ENCODE measurements at regions not wholly inside any gene's neighbourhood (a gene's known extent, or its start where the extent isn't known, plus 50 kb on each side); places are given as distances from the start of the nearest gene placed in this dataset.

DNA sequence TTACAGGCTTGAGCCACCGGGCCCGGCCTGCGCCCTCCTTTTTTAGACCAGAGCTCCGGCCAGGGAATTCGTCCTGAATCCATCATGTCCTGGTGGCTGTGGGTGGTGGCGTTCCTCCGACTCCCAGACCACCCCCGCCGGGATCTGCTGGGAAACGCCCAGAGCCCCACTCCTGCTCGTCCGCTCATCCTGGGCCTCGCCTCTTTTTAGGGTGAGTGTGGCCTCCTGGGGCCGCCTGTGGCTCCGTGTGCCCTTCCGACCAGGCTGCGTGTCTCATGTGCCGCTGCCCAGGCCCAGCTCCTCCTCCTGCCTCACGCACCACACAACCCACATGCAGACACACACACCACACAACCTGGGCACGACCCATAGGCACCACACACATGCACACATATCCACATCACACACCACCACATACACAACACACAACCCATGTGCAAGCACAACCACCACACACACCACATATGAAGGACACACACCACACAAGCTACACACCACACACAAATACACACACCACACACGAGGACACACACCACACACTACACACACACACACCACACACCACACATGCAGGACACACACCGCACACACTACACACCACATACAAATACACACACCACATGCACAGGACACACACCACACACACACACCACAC is 946.2 kb downstream of the BRD1 start:
- no peak for DNase-seq (ENCODE audit: low spot score)

DNA sequence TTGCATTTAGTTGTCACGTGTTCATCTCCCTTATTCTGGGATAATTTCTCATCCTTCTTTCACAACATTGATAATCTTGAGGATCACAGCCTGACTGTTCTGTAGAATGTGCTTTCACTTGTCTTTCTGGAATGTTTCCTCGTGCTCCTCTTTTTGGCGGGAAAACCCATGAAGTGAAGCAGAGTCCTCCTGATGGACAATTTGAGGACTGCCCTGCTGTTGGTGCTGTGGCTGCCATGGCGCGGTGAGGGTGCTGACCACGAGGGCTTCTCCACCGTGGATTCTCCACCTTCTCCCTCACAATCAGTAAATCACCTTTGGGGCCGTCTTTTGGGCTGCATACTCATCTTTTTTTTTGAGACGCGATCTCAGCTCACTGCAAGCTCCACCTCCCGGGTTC is 946.9 kb downstream of the BRD1 start:
- DNase-seq (ENCODE audit: low spot score), result no peak

DNA sequence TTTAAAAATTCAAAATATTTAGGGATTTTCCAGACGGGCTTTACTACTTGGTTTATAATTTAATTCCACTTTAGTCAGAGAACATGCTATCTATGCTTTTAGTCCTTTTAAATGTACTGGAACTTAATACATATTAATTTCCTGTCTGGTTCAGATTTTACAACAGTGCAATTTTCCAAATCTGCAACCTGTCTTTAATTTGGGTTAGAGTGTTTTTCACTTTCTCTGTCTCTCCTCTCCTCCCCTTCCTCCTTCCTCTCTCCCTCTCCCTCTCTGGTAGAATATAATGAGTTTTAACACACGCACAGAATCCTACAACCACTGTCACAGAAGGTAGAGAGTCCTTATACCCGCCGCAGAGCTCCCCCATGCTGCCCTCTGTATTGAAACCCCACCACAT is 950.7 kb downstream of the BRD1 start:
- no peak for DNase-seq (ENCODE audit: low spot score)

DNA sequence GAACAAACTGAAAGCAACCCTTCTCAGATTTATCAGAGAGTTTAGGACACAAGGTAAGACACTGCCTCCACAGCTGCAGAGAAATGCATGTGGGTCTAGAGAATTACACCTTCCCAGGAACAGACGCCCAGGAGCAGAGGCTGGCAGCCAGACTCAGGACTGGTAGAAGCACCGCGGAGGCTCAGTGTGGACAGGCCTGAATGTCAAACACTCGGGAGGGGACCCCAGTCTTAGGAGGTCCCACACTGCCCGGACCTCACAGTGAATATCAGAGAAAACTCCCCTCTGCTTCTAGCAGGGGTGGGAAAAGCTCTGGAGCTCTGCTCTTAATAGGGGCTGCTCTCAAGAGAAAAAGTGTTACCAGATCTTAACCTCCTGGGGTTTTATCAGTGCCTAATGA is 952.7 kb downstream of the BRD1 start:
- no peak for DNase-seq (ENCODE audit: low spot score)

DNA sequence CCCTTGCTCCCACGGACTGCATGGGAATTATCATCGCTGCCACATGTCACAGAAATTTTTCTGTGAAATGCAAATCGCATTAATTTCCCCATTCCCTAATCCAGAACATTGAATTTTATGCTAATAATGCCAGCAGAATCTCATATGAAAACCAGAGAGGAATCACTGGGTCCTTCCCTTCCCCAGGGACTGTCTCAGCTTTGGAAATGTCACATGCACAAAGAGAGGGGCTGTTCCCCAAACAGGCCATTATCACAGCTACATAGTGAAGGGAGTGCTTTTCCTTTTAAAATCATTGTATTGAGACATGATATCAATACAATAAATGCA is 954.5 kb downstream of the BRD1 start:
- no peak for DNase-seq (ENCODE audit: low spot score)

DNA sequence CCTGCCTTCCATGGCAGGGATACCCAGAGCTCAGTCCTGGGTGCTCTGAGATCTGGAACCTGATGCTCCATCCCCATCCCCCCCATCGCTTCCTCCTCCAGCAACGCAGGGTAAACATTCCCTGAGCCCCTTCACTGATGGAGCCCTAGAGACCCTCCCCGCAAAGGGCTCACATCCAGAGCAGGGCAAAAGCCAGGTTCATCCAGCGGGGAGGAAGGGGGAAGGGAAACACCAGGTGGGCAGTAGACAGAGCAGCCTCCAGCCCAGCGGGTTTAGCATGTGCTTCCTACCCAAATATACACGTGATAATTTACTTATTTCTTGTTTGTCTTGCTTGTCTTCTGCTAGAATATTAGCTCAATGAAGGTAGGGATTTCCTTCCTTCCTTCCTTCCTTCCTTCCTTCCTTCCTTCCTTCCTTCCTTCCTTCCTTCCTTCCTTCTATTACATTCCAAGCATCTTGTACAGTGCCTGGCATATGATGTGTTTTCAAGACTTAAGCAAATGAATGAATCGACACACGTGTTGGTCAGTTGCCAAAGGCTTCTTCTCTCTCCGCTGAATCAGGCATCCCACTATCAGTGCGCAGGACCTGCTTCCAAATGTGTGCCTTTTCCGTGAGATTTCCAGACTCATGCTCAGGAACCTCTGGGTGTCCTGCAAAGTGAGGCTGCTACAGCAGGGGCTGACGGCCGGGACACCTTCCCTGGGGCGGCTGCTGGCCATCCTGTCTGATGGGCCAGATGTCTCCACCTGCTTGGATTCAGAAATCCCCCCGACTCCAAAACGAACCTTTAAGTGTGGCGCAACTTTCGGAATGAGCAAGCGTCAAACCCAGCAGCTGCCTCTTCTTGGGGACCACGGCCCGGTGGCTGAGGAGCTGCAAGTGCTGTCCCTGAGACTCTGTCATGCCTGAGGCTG is 955.1 kb downstream of the BRD1 start:
- no peak for DNase-seq (ENCODE audit: low spot score)

DNA sequence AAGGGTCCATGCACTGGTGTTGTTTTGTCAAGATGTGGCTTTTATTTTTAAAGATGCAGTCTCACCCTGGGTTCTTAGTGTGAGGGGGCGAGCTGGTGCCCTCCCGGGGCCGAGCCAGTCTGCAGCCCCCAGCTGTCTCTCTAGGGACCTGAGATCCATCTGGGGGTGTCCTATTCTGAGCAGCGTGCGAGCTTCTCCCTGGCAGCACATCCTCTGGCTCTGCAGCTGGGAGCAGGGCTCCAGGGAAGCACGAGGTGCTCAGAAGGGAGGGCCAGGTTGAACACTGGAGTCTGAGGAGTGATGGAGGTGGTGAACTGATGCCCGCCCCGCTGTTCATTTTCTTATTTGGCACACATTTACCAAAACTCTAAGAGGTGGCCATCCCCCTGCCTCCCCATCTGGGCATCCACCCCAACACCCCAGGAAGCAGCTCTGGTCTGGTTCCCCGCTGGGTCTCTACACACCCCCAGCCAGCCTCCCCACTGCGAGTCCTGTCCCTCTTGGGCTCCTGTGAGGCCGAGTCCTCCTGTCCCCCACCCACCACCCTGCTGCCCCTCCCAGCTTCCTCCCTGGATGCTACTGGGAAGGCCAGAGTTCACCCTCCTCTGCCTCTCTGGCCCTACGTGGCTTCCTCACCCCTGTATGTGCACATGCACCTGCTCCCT is 956.4 kb downstream of the BRD1 start:
- no peak for DNase-seq (ENCODE audit: low spot score)

DNA sequence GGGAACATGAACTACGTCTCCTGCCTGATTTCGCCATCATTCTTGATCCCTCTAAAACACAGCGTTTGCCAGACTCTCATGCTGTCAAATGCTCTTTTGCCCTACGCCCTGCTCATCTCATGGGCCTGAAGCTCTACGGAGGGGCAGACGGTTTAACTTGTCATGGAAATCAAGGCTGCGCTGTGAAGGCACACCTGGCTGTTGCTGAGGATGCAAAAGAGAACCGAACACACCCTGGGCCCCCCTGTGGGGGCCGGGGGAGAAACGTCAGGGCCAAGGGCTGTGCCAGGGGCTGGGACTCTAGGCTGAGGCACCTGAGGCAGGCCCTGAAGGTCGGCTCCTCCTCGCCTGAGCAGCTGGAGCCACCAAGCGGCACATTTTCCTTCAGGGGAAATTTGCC is 957.2 kb downstream of the BRD1 start:
- DNase-seq (ENCODE audit: low spot score), result no peak

DNA sequence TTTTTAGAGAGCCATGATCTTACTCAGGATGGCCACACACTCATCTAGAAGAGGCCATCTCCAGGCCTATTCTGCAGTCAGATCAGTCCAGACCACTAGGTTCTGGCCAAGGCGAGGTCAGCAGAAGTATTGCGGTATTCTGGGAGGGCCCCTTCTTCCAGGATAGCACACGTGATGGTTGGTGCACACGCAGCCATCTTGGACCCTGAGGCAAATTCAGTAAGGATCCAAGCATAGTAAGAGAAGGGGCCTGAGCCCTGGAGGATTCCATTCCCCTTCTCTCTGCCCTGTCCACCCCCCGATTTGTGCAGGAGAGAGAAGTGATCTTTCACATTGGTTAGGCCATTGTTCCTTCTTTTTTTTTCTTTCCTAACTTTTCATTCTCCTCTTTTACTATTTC is 957.9 kb downstream of the BRD1 start:
- no peak for DNase-seq (ENCODE audit: low spot score)

DNA sequence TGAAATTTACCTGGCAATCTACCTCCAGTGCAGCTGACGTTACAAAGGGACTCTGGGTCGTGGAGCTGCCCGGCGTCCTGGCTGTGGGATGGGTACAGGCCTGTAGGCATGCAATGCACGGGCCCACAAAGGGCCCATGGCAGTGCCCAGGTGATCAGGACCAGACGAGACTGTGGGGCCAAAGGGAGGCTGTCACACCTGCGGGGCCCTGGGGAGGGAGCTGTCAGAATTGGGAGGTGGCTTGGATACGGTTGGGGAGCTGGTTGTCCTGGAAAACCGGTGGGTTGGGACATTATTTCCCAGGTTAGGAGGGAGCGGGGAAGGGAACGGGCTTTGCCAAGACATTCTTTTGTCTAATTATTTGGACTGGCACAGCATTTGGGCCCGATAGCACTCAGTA is 958.5 kb downstream of the BRD1 start:
- no peak for DNase-seq (ENCODE audit: low spot score)

DNA sequence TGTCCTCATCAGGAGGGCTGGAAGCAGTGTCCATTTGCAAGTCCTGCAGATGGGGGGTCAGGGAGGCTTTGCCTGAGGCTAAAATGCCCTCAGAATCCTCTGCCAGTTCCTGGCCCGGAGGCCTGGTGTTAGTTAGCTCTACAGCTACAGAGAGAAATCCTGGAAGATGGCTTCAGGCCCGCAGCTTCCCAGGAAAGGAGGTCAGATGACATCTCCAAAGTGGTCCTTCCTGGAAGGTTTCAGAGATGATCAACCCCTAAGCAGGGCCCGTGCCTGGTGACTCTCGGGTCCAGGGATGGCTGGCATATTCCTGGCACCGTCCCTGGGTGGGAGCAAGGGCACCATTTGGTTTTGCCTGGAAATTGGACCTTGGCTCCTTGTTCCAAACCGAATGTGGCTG is 959.1 kb downstream of the BRD1 start:
- no peak for DNase-seq (ENCODE audit: low spot score)

DNA sequence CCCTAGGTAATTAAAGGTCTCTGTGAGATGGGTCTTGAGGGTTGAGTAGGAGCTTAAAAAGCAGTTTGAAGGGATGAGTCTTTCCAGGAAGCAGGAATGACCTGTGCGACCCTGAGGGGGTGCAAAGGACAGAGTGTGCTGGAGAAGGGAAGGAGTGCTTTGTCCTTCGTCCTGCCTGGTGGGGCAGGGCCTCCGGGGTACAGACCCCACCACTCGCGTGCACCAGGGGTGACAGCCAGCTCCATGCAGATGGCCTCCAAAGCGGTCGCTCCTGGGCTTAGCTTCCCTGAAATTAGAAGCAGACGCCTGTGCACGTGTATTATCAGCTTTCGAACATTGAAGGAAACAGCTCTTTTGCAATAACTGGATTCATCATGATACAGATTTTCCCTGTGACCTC is 959.8 kb downstream of the BRD1 start:
- no peak for DNase-seq (ENCODE audit: low spot score)

DNA sequence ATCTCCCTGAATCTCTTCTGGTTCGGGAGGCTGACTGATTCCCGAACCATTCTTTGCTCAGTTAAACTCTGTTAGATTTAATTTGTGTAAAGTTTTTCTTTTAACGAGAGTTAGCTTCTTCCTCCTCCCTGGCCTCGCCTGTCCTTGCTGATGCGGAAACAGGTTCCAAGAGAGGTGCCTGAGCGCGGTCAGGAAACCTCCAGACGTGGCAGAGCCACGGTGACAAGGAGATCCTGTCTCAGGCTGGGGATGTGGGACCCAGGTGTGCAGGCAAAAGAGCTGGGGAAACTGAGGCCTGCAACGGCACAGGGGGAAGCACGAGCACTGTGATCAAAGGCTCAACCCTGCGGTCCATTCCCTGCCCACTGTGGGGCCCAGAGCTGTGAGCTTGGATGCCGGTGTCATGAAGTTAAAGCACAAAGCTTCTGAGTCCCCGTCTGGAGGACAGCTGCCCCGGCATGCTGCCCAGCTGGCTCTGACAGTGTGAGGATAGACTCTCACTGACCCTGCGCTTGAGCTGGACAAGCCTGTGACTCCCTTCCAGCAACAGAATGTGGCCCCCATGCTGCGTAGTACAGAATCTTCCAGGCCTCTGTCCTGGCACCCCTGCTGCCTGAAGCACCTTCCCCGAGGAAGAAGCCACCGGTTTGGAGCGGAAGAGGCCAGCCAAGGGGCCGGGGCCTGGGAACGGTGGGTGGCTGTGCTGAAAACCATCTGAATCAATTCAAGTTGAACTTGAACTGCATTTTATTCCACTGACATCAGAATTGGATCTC is 960.6 kb downstream of the BRD1 start:
- DNase-seq (ENCODE audit: low spot score), result no peak

DNA sequence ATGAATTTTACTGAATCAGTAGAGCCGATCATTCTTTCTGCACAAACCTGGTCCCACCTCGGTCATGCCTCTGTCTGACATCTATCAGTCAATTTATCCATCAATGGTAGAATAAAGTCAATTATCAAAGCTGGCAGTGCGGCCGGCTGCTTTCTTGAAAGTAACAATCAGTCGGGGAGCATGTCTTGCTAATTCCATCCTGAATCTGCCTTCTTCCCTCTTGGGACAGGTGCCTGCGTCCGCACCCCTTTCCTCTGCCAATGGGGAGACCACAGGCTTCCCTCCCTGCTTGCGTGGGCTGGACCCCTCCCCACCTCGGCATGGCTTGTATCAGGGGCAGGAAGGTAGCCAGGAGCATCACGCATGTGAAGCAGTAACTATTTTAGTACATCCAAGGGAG is 962.9 kb downstream of the BRD1 start:
- DNase-seq (ENCODE audit: low spot score), result no peak

DNA sequence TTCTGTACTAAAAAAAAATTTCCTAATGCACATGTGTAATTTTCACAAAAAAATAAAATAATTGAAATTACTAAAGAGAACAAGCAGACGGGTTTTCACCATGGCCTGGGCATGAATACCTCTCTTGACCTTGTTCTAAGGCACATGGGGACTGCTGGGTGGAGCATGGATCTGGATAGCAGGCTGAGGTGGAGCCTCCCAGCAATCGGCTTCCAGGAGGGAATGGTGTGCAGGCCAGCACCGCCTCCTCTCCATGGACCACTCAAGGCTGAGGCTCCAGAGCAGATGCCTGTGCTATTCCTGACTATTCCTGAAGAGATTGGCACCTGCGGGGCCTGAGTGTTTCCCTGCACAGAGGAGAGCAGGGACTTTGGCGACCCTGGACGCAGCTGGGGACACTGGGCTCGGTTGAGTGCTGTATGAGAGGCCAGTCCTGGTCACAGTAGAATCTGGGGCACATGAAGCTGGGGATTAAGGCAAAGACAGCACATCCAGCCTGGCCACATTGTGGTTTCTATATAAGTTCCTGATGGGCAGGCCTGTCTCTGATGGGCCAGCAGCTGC is 963.6 kb downstream of the BRD1 start:
- no peak for DNase-seq (ENCODE audit: low spot score)

DNA sequence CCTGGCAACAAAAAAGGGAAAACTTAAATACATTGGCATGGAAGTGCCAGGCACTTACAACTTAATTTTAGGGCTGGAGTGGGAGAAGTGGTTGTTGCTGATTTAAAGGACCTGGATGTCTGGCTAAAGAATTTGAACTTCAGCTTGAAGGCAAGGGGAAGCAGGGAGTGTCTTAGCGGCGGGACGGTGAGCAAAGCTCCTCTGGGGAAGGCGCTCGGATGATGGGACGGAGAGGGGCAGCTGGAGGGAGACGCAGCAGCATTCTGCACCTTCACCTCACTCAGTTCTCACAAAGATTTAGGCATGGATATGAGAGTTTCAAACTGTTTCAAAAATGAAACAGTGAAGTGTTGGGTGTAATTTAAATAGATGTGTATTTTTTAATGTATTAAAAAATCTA is 967.1 kb downstream of the BRD1 start:
- DNase-seq (ENCODE audit: low spot score), result no peak

DNA sequence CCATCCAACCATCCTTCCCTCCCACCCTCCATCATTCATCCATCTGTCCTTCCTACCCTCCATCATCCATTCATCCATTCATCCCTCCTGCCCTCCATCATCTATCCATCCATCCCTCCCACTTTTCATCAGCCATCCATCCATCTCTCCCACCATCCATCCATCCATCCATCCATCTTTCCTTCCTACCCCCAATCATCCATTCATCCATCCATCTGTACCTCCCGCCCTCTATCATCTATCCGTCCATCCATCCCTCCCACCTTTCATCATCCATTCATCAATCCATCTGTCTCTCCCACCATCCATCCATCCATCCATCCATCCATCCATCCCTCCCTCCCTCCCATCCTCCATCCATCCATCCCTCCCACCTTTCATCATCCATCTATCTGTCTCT is 968.8 kb downstream of the BRD1 start:
- no peak for DNase-seq (ENCODE audit: low spot score)

DNA sequence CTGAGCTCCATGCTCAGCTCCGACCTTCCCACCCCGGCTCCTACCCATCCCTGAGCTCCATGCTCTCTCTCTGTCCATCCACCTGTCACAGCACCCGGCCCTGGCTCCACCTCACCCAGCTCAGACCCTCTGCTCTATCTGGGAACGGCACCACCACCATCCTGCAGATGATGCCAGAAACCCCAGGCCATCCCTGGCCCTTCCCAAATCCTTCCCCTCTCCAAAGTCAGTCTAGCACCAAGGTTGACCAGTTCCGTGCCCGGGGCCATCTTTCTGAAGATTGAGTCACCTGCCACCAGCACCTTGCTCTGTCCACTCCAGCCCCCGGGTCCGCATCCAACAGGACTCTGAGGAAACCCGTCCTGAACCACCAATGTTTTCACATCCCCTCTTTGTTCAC is 969.6 kb downstream of the BRD1 start:
- no peak for DNase-seq (ENCODE audit: low spot score)

DNA sequence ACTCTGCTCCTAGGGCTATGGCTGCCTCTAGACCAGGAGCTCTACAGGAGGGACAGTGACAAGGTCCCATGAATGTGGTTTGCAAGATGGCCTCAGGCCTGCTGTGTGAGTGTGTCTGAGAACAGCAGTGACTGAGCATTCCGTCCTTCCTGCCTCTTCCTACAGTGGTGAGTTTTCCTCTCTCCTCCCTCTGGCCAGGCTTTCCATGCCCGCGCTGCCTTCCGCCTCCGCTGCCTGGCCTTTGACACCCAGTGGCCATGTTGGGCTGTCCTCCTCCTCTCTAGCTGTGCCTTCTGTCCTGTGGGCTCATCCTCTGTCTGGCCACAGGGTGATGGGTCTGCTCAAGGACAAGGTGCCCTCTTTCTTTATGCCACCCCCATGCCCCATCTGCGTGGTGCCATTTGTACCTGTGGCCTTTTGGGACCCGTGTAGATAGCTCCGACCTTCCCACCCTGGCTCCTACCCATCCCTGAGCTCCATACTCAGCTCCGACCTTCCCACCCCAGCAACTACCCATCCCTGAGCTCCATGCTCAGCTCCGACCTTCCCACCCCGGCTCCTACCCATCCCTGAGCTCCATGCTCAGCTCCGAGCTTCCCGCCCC is 970.4 kb downstream of the BRD1 start:
- no peak for DNase-seq (ENCODE audit: low spot score)

DNA sequence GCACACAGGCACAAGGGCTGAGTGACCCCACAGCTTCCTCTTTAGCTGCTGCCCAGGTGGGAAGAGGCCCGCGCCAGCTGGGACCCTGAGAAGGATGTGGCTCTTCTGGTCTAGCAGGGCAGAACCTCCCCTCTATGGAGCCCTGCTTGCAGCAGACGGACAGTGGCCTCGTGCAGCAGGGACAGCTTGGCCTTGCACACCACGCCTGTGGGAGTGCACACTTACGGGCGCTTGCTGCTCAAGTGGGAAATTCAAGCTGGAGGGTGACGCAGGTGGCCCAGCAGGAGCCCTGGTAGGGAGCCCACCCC is 971.4 kb downstream of the BRD1 start:
- no peak for DNase-seq (ENCODE audit: low spot score)

DNA sequence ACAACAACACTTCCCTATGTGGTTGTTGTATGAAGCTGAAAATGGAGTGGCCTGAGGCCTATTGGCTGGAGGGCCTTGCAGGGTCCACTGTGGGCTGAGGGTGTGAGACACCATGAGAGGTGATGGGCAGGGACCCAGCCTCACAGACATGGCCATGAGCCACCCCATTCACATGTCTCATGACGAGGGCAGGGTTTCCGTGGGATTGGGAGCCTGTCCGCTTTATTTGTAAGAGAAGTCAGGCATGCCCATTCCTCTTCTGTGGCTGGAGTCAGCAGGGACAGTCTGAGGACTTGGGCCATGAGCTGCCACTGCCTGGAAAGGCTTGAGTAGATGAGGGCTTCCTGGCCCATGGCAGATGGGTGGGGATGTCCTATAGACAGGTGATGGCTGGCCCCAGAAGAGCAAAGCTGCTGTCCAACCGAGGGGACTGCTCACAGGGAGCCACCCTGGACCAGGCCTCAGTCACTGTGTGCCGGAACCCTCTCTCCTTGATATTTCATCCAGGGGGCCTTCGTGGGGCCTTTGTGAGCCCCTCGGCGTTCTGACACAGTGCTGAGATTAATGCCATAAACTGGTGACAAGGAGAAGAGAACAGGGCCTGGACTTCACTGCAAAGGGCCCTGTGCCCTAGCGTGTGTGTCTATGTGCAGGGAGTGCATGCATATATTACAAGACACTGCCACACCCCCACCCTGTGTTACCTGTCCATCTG is 971.9 kb downstream of the BRD1 start:
- DNase-seq (ENCODE audit: low spot score), result no peak

Measured in AG08396 (cell line).